A549 (cell line): ENCODE measurements at regions not wholly inside any gene's neighbourhood (a gene's known extent, or its start where the extent isn't known, plus 50 kb on each side); places are given as distances from the start of the nearest gene placed in this dataset.

Experiments
- BHLHE40 ChIP-seq: IDR thresholded peaks from 2 replicates; pipeline ENCODE4 v1.6.1; 2012; ENCODE audit warnings: low read depth, low read length, inconsistent platforms
- CEBPB ChIP-seq, 2 experiments: fragments of >200 bp in 1 of 2; sonication (Bioruptor Twin) in 1 of 2; formaldehyde crosslinking in 1 of 2; IDR thresholded peaks; 2 replicates each; pipeline ENCODE4 v1.6.1; 2012 to 2016
- CTCF ChIP-seq: fragments of >200 bp; sonication (Bioruptor Twin); formaldehyde crosslinking; IDR thresholded peaks from 3 replicates; pipeline ENCODE4 v1.5.1; 2016
- E2F6 ChIP-seq: IDR thresholded peaks from 2 replicates; pipeline ENCODE4 v1.6.1; 2012; ENCODE audit warnings: low read depth, borderline replicate concordance
- EP300 ChIP-seq, 2 experiments: fragments of >200 bp; sonication (Bioruptor Twin); formaldehyde crosslinking; IDR thresholded peaks; 2 replicates in 1 of 2; 3 replicates in 1 of 2; pipeline ENCODE4 v1.6.1; 2016 to 2017
- HOXA7 ChIP-seq: fragments of 250-450 bp; sonication (Bioruptor Pico); IDR thresholded peaks from 2 replicates; pipeline ENCODE4 v1.5.0; 2020; ENCODE audit warnings: mild to moderate bottlenecking, moderate library complexity
- MAX ChIP-seq: IDR thresholded peaks from 2 replicates; pipeline ENCODE4 v1.6.1; 2012
- MAZ ChIP-seq: fragments of 150-350 bp; IDR thresholded peaks from 2 replicates; pipeline ENCODE4 v1.6.1; 2014; ENCODE audit warnings: antibody characterized with exemption, low read depth, low read length, borderline replicate concordance
- POLR2A ChIP-seq: IDR thresholded peaks from 2 replicates; pipeline ENCODE4 v1.6.1; 2012; ENCODE audit warnings: mild to moderate bottlenecking, low read length
- REST ChIP-seq: fragments of 200-600 bp; sonication (generic); IDR thresholded peaks from 2 replicates; pipeline ENCODE4 v1.6.1; 2016; ENCODE audit warnings: antibody characterized with exemption, mild to moderate bottlenecking, moderate library complexity
- SMC3 ChIP-seq: fragments of >200 bp; sonication (Bioruptor Twin); formaldehyde crosslinking; IDR thresholded peaks from 3 replicates; pipeline ENCODE4 v1.6.1; 2018; ENCODE audit warnings: inconsistent platforms
- TP53 ChIP-seq: fragments of 250-450 bp; sonication (Bioruptor Pico); IDR thresholded peaks from 2 replicates; pipeline ENCODE4 v1.5.0; 2021; ENCODE audit warnings: mild to moderate bottlenecking, moderate library complexity
- TF ChIP-seq, protein P1 (sequence below): fragments of >200 bp; sonication (Bioruptor Twin); formaldehyde crosslinking; IDR thresholded peaks from 3 replicates; pipeline ENCODE4 v1.6.1; 2016

- TF ChIP-seq BHLHE40, result no peak
- TF ChIP-seq CTCF, result no peak
- no peak for TF ChIP-seq CEBPB (IDR thresholded peaks at IDR 0.05)
- no peak for TF ChIP-seq SMC3
- no peak for TF ChIP-seq MAX
- TF ChIP-seq TP53 (CRISPR knock-in tag), result no peak
- TF ChIP-seq, protein P1, sequence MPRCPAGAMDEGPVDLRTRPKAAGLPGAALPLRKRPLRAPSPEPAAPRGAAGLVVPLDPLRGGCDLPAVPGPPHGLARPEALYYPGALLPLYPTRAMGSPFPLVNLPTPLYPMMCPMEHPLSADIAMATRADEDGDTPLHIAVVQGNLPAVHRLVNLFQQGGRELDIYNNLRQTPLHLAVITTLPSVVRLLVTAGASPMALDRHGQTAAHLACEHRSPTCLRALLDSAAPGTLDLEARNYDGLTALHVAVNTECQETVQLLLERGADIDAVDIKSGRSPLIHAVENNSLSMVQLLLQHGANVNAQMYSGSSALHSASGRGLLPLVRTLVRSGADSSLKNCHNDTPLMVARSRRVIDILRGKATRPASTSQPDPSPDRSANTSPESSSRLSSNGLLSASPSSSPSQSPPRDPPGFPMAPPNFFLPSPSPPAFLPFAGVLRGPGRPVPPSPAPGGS, result no peak
- no peak for TF ChIP-seq EP300 (IDR thresholded peaks at IDR 0.05)
- TF ChIP-seq HOXA7, result no peak
- TF ChIP-seq REST, result no peak
- no peak for TF ChIP-seq POLR2A
- TF ChIP-seq MAZ, result no peak
- no peak for TF ChIP-seq E2F6
These were observed 82.7 kb upstream of the SLC6A6 start for GRCh38 chr3:14319654-14320182.
